A673 (cell line): ENCODE measurements at regions not wholly inside any gene's neighbourhood (a gene's known extent, or its start where the extent isn't known, plus 50 kb on each side); places are given as distances from the start of the nearest gene placed in this dataset.

Experiments
- BruUV-seq: library from RNA; stranded (reverse); fragments of 400-500 nt; replicated peaks from 2 replicates; lab custom pipeline; 2021; lab: Mats Ljungman, UMichigan
- CTCF ChIA-PET: fragments of 300-600 bp; sonication (Branson Sonifier 250); formaldehyde crosslinking; loops from one replicate; lab custom pipeline; 2022; ENCODE audit warnings: antibody characterized with exemption; lab: Charles Lee
- POLR2A ChIA-PET: fragments of 300-600 bp; sonication (Branson Sonifier 250); formaldehyde crosslinking; loops from one replicate; lab custom pipeline; 2022; ENCODE audit warnings: antibody characterized with exemption; ENCODE audit not compliant: low non-redundant PET; lab: Charles Lee
- DNase-seq: peaks from one replicate; pipeline ENCODE4 v3.0.0-alpha.2; 2015; ENCODE audit warnings: low spot score
- H3K27ac ChIP-seq: fragments of 200-600 bp; sonication (generic); 2 replicates; pipeline ENCODE4 v1.5.1; 2016; ENCODE audit warnings: mixed run types, low read depth, mild to moderate bottlenecking, mixed read lengths, antibody characterized with exemption, low read length; ENCODE audit not compliant: poor library complexity, severe bottlenecking
- H3K27me3 ChIP-seq: fragments of 200-600 bp; sonication (generic); replicated peaks from 2 replicates; pipeline ENCODE4 v1.6.1; 2017; ENCODE audit warnings: mixed run types, low read depth, mild to moderate bottlenecking, mixed read lengths, antibody characterized with exemption, low read length; ENCODE audit not compliant: insufficient read depth, poor library complexity
- H3K36me3 ChIP-seq: fragments of 200-600 bp; sonication (generic); 2 replicates; pipeline ENCODE4 v1.6.1; 2016; ENCODE audit warnings: mixed run types, mild to moderate bottlenecking, mixed read lengths, antibody characterized with exemption, low read length; ENCODE audit not compliant: insufficient read depth, poor library complexity, severe bottlenecking
- H3K4me1 ChIP-seq: fragments of 200-600 bp; sonication (generic); 2 replicates; pipeline ENCODE4 v1.6.1; 2017; ENCODE audit warnings: mixed run types, mild to moderate bottlenecking, mixed read lengths, antibody characterized with exemption, low read length; ENCODE audit not compliant: insufficient read depth, poor library complexity, severe bottlenecking
- H3K4me3 ChIP-seq: fragments of 200-600 bp; sonication (generic); 2 replicates; pipeline ENCODE4 v1.5.1; 2016; ENCODE audit warnings: low read depth, mixed run types, mild to moderate bottlenecking, mixed read lengths, low read length; ENCODE audit not compliant: poor library complexity, severe bottlenecking
- H3K9me3 ChIP-seq: fragments of 200-600 bp; sonication (generic); 2 replicates; pipeline ENCODE4 v1.6.1; 2016; ENCODE audit warnings: mixed run types, low read depth, mild to moderate bottlenecking, mixed read lengths, antibody characterized with exemption, low read length; ENCODE audit not compliant: poor library complexity, severe bottlenecking
- EZH2 ChIP-seq: fragments of 200-600 bp; sonication (generic); IDR thresholded peaks from 2 replicates; pipeline ENCODE4 v1.6.1; 2017; ENCODE audit warnings: borderline replicate concordance, low read depth, mild to moderate bottlenecking, mixed read lengths, antibody characterized with exemption, low read length; ENCODE audit not compliant: poor library complexity, severe bottlenecking
- intact Hi-C: fragments of 100-400 bp; cut with micrococcal nuclease; formaldehyde crosslinking; loops from one replicate; pipeline ENCODE4 v1.10.0; 2022; ENCODE audit not compliant: unreplicated experiment
- TF ChIP-seq, protein P1 (sequence below): fragments of 300-800, 200-600 bp; sonication (generic); conservative IDR thresholded peaks from 2 replicates; pipeline ENCODE4 v1.5.1; 2017; ENCODE audit warnings: low read depth, mild to moderate bottlenecking, antibody characterized with exemption, low read length, moderate library complexity, mixed read lengths

DNA sequence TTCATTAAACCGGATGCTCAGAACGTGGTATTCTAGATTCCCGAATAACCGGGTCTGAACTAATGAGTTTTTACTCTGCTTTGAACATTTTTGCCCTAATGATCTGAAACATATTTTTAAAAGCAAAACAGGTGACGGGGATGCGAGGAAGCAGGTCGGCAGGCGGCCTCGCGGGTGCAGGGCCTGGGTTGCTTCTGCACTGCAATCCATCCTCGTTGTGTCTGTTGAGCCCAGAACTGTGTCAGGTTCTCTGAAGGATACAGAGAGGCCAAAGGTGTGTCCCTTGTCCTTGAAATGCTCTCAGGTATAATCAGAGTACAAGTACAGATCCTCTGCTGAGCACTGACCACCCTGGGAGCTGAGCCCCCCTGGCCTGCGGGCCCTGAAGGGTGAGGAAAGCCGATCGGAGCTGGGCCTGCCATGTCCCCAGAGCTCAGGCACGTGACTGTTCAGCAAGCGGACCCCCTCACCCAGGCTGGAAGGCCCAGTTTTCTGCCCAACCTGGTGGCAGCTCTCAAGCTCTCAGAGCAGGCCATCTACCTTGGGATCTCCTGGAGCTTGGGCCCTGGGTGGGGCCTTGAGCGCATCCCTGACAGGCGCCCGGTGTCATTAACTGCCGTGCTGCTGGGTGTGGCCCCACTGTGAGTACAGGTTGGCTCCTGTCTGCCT lies 151.8 kb downstream of the OLFM1 start:
- intact Hi-C loops = no loop called here
- CTCF ChIA-PET = no interaction called here
- Histone ChIP-seq H3K9me3 (no peaks in the 10 kb centered on the region), H3K36me3 (no peaks in the 10 kb centered on the region), H3K27ac (no peak overlapping the region), H3K4me3 (no peak overlapping the region), H3K4me1 (no peaks in the 10 kb centered on the region), H3K27me3 (no peaks in the 10 kb centered on the region)
- no TSS peak for BruUV-seq
- no peak for DNase-seq
- TF ChIP-seq EZH2 = no peak
- TF ChIP-seq, protein P1, sequence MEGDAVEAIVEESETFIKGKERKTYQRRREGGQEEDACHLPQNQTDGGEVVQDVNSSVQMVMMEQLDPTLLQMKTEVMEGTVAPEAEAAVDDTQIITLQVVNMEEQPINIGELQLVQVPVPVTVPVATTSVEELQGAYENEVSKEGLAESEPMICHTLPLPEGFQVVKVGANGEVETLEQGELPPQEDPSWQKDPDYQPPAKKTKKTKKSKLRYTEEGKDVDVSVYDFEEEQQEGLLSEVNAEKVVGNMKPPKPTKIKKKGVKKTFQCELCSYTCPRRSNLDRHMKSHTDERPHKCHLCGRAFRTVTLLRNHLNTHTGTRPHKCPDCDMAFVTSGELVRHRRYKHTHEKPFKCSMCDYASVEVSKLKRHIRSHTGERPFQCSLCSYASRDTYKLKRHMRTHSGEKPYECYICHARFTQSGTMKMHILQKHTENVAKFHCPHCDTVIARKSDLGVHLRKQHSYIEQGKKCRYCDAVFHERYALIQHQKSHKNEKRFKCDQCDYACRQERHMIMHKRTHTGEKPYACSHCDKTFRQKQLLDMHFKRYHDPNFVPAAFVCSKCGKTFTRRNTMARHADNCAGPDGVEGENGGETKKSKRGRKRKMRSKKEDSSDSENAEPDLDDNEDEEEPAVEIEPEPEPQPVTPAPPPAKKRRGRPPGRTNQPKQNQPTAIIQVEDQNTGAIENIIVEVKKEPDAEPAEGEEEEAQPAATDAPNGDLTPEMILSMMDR = no peak
- POLR2A ChIA-PET = no interaction called here

DNA sequence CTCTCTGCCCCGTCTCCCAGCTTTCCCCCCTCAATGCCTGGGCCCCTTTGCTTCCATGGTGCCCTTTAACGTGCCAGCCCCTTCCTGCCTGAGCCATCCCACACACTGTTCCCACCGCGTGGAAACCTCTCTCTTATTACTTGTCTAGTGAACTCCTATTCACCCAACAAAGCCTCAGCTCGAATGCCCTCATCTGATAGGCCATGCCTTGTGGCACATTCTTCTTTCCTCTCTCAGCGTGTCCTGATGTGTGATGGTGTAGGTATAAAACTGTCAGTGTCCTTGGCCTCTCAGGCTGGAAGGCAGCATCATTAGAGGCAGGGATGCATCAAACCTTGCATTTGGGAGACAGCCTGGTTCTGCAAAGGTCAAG lies 152.3 kb downstream of the OLFM1 start:
- no peak for TF ChIP-seq EZH2
- TF ChIP-seq, protein P1 = no peak
- BruUV-seq = no TSS peak
- POLR2A ChIA-PET = no interaction called here

DNA sequence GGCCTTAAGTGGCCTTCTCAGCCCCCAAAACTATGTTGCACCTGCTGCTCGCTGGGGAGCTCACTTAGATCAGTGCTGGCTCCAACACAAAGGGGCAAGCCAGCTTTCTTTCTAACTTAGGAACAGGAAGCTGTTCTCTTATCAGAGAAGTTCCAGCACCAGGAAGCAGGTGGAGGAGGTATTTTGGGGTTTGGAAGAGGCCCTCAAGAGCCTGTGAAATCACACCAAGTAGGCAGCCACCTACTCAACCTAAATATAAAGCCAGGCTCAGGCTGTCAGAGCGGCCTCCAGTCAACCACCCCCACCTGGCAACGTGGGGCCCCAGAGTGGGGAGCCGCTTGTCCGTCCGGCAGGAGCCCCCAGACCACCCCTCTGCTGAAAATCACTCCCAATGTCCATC lies 152.8 kb downstream of the OLFM1 start:
- Histone ChIP-seq H3K27me3 (no peaks in the 10 kb centered on the region), H3K4me3 (no peak overlapping the region), H3K9me3 (no peaks in the 10 kb centered on the region), H3K27ac (no peak overlapping the region), H3K4me1 (peaks cover 6% of the 10 kb centered on the region), H3K36me3 (no peaks in the 10 kb centered on the region)
- no peak for DNase-seq
- CTCF ChIA-PET = no interaction called here
- POLR2A ChIA-PET = no interaction called here
- no TSS peak for BruUV-seq
- intact Hi-C loops = no loop called here
- no peak for TF ChIP-seq EZH2
- TF ChIP-seq, protein P1 = no peak

More for the DNA sequence above, 152.3 kb downstream of the OLFM1 start:
- Histone ChIP-seq H3K4me1 (peaks cover 4% of the 10 kb centered on the region), H3K27ac (no peak overlapping the region), H3K27me3 (no peaks in the 10 kb centered on the region), H3K4me3 (no peak overlapping the region), H3K36me3 (no peaks in the 10 kb centered on the region), H3K9me3 (no peaks in the 10 kb centered on the region)
- intact Hi-C loops = no loop called here
- DNase-seq = no peak
- CTCF ChIA-PET = no interaction called here
